ENCODE measurements at regions not wholly inside any gene's neighbourhood (a gene's known extent, or its start where the extent isn't known, plus 50 kb on each side); places are given as distances from the start of the nearest gene placed in this dataset.
"Not testable (repeated sequence)": the region's sequence is repeated elsewhere in the genome, so short reads cannot be mapped to it uniquely, and the experiment has no call there.

DNA sequence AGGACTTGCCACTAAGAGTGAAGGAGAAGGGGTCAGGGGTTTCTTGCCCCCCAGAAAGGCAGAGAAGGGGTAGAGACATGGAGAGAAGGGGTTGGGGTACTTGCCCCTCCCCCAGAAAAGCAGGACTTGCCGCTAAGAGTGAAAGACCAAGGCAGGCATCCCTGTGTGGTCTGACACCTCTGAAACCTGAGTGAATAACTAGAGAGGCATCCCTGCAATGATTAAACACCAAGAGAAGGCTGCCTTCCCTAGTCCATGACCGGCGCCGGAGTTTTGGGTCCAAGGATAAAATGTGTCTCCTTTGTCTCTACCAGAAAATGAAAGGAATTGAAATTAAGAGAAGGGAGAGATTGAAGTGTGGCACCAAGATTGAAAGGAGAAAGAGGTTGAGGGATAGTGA lies 102.3 kb upstream of the SLC7A14 start:
- H3K27me3 ChIP-seq (ENCODE audit: insufficient read depth, low read length, poor library complexity, severe bottlenecking); CTCF ChIA-PET; POLR2A ChIA-PET: not testable (repeated sequence)

GRCh38 chr3:170680593-170680992 lies 94.7 kb upstream of the SLC7A14 start:
- H3K27me3 ChIP-seq (ENCODE audit: insufficient read depth, low read length, poor library complexity, severe bottlenecking) = no peaks in the 10 kb centered on the region
- no peaks in the 10 kb centered on the region for H3K4me1 ChIP-seq (ENCODE audit: insufficient read depth, low read length)
- no peak overlapping the region for H3K27ac ChIP-seq (ENCODE audit: low read depth, low read length)
- no peak overlapping the region for H3K4me3 Mint-ChIP-seq
- no peaks in the 10 kb centered on the region for H3K36me3 Mint-ChIP-seq
- H3K9me3 ChIP-seq (ENCODE audit: low read length) = no peaks in the 10 kb centered on the region
- POLR2A ChIA-PET = no interaction called here
- DNase-seq = no peak
- no peaks in the 10 kb centered on the region for H3K4me1 Mint-ChIP-seq
- H3K9me3 Mint-ChIP-seq = no peaks in the 10 kb centered on the region
- no peak overlapping the region for H3K4me3 ChIP-seq (ENCODE audit: low read length)
- no peak overlapping the region for H3K27ac Mint-ChIP-seq
- CTCF ChIA-PET = no interaction called here
- peaks cover 4 to 9% of the 10 kb centered on the region in 2 donors for H3K27me3 Mint-ChIP-seq
- H3K36me3 ChIP-seq (ENCODE audit: insufficient read depth, low read length) = no peaks in the 10 kb centered on the region

More for the DNA sequence above, 102.3 kb upstream of the SLC7A14 start:
- not testable (repeated sequence) for H3K27me3 Mint-ChIP-seq; H3K36me3 ChIP-seq (ENCODE audit: insufficient read depth, low read length); H3K4me3 Mint-ChIP-seq; H3K9me3 ChIP-seq (ENCODE audit: low read length); H3K4me3 ChIP-seq (ENCODE audit: low read length); H3K9me3 Mint-ChIP-seq; DNase-seq; H3K36me3 Mint-ChIP-seq; H3K4me1 Mint-ChIP-seq; H3K27ac ChIP-seq (ENCODE audit: low read depth, low read length); H3K4me1 ChIP-seq (ENCODE audit: insufficient read depth, low read length)
- H3K27ac Mint-ChIP-seq = peak overlapping the region in 1 of 8 donors; percentile 52

GRCh38 chr3:170679190-170679589 lies 93.3 kb upstream of the SLC7A14 start:
- no peak for DNase-seq
- Mint-ChIP-seq H3K27ac (no peak overlapping the region), H3K9me3 (no peaks in the 10 kb centered on the region), H3K36me3 (no peaks in the 10 kb centered on the region), H3K4me1 (no peaks in the 10 kb centered on the region), H3K4me3 (no peak overlapping the region), H3K27me3 (peaks cover 4 to 9% of the 10 kb centered on the region in 2 donors)
- ChIA-PET CTCF (no interaction called here), POLR2A (no interaction called here)
- Histone ChIP-seq H3K9me3 (ENCODE audit: low read length) (no peaks in the 10 kb centered on the region), H3K4me3 (ENCODE audit: low read length) (no peak overlapping the region), H3K4me1 (ENCODE audit: insufficient read depth, low read length) (no peaks in the 10 kb centered on the region), H3K27me3 (ENCODE audit: insufficient read depth, low read length, poor library complexity, severe bottlenecking) (no peaks in the 10 kb centered on the region), H3K27ac (ENCODE audit: low read depth, low read length) (no peak overlapping the region), H3K36me3 (ENCODE audit: insufficient read depth, low read length) (no peaks in the 10 kb centered on the region)

GRCh38 chr3:170670504-170670903 lies 84.6 kb upstream of the SLC7A14 start:
- H3K27me3 ChIP-seq (ENCODE audit: insufficient read depth, low read length, poor library complexity, severe bottlenecking) = no peaks in the 10 kb centered on the region
- POLR2A ChIA-PET = no interaction called here

DNA sequence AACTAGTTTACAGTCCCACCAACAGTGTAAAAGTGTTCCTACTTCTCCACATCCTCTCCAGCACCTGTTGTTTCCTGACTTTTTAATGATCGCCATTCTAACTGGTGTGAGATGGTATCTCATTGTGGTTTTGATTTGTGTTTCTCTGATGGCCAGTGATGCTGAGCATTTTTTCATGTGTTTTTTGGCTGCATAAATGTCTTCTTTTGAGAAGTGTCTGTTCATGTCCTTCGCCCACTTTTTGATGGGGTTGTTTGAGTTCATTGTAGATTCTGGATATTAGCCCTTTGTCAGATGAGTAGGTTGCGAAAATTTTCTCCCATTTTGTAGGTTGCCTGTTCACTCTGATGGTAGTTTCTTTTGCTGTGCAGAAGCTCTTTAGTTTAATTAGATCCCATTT lies 77.1 kb upstream of the SLC7A14 start:
- CTCF ChIA-PET; H3K27ac Mint-ChIP-seq; H3K9me3 Mint-ChIP-seq; H3K4me1 Mint-ChIP-seq; H3K9me3 ChIP-seq (ENCODE audit: low read length); H3K27me3 Mint-ChIP-seq; H3K4me1 ChIP-seq (ENCODE audit: insufficient read depth, low read length); H3K27ac ChIP-seq (ENCODE audit: low read depth, low read length); POLR2A ChIA-PET; H3K36me3 Mint-ChIP-seq; H3K27me3 ChIP-seq (ENCODE audit: insufficient read depth, low read length, poor library complexity, severe bottlenecking); H3K36me3 ChIP-seq (ENCODE audit: insufficient read depth, low read length); DNase-seq; H3K4me3 ChIP-seq (ENCODE audit: low read length); H3K4me3 Mint-ChIP-seq: not testable (repeated sequence)

More at GRCh38 chr3:170670504-170670903, 84.6 kb upstream of the SLC7A14 start:
- Mint-ChIP-seq H3K27ac (no peak overlapping the region), H3K36me3 (no peaks in the 10 kb centered on the region), H3K9me3 (no peaks in the 10 kb centered on the region), H3K4me3 (no peak overlapping the region), H3K4me1 (no peaks in the 10 kb centered on the region), H3K27me3 (peaks cover 3 to 18% of the 10 kb centered on the region in 2 donors)
- DNase-seq = no peak
- no peak overlapping the region for H3K27ac ChIP-seq (ENCODE audit: low read depth, low read length)
- H3K9me3 ChIP-seq (ENCODE audit: low read length) = no peaks in the 10 kb centered on the region
- no peak overlapping the region for H3K4me3 ChIP-seq (ENCODE audit: low read length)
- no peaks in the 10 kb centered on the region for H3K36me3 ChIP-seq (ENCODE audit: insufficient read depth, low read length)
- no peaks in the 10 kb centered on the region for H3K4me1 ChIP-seq (ENCODE audit: insufficient read depth, low read length)
- CTCF ChIA-PET = no interaction called here

DNA sequence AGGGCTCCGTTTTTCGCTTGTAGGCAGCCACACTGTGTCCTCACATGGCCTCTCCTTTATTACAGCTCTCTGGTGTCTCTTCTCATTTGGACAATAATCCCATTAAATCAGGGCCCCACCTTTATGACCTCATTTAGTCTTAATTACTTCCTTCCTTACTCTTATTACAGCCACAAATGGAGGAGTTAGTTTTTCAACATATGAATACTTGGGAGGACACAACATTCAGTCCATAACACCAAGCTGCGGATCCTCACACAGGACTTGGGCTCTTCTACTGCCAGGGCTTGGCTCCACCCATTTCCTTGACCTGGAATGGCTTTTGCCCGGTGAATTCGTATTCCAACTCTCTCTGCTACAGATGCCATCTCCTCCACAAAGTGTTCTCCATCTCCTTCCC lies 74.3 kb upstream of the SLC7A14 start:
- H3K9me3 ChIP-seq (ENCODE audit: low read length) = no peaks in the 10 kb centered on the region
- H3K9me3 Mint-ChIP-seq = peaks cover 0 to 7% (median 0%) of the 10 kb centered on the region in 5 donors
- DNase-seq = no peak
- no peak overlapping the region for H3K27ac ChIP-seq (ENCODE audit: low read depth, low read length)
- no peaks in the 10 kb centered on the region for H3K36me3 Mint-ChIP-seq
- H3K4me1 Mint-ChIP-seq = no peaks in the 10 kb centered on the region
- H3K27me3 ChIP-seq (ENCODE audit: insufficient read depth, low read length, poor library complexity, severe bottlenecking) = no peaks in the 10 kb centered on the region
- CTCF ChIA-PET = no interaction called here
- H3K4me3 Mint-ChIP-seq = no peak overlapping the region
- no peaks in the 10 kb centered on the region for H3K36me3 ChIP-seq (ENCODE audit: insufficient read depth, low read length)
- H3K4me1 ChIP-seq (ENCODE audit: insufficient read depth, low read length) = no peaks in the 10 kb centered on the region
- H3K4me3 ChIP-seq (ENCODE audit: low read length) = no peak overlapping the region
- POLR2A ChIA-PET = no interaction called here
- peaks cover 2 to 12% of the 10 kb centered on the region in 2 donors for H3K27me3 Mint-ChIP-seq
- H3K27ac Mint-ChIP-seq = no peak overlapping the region

DNA sequence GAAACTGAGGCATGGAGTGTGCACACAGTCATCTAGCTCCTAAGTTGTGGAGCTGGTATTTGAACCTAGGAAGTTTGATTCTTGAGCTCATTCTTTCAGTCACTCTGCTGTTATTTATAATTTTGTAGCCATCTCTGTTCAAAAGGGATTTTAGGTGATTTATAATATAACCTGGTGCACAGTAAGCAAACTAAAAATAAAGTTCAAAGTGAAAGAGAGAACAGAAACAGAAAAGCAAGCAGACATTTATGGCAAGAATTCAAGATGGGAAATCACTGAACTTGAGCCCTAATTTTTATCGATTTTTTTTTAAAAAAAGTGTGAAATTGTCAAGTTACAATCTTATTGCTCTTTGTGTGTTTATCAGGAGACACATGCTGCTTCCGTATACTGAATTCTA lies 71.4 kb upstream of the SLC7A14 start:
- Histone ChIP-seq H3K36me3 (ENCODE audit: insufficient read depth, low read length) (no peaks in the 10 kb centered on the region), H3K9me3 (ENCODE audit: low read length) (no peaks in the 10 kb centered on the region), H3K27me3 (ENCODE audit: insufficient read depth, low read length, poor library complexity, severe bottlenecking) (no peaks in the 10 kb centered on the region), H3K4me3 (ENCODE audit: low read length) (no peak overlapping the region), H3K27ac (ENCODE audit: low read depth, low read length) (no peak overlapping the region), H3K4me1 (ENCODE audit: insufficient read depth, low read length) (no peaks in the 10 kb centered on the region)
- CTCF ChIA-PET = no interaction called here
- no peak for DNase-seq
- H3K27ac Mint-ChIP-seq = no peak overlapping the region
- no peaks in the 10 kb centered on the region for H3K9me3 Mint-ChIP-seq
- H3K36me3 Mint-ChIP-seq = no peaks in the 10 kb centered on the region
- peaks cover 3 to 26% of the 10 kb centered on the region in 2 donors for H3K27me3 Mint-ChIP-seq
- H3K4me1 Mint-ChIP-seq = no peaks in the 10 kb centered on the region
- POLR2A ChIA-PET = no interaction called here
- no peak overlapping the region for H3K4me3 Mint-ChIP-seq

- POLR2A ChIA-PET = no interaction called here
- no peak overlapping the region for H3K4me3 Mint-ChIP-seq
These were observed 70.4 kb upstream of the SLC7A14 start for GRCh38 chr3:170656284-170656683.

GRCh38 chr3:170653801-170654200 lies 67.9 kb upstream of the SLC7A14 start:
- H3K9me3 ChIP-seq (ENCODE audit: low read length) = no peaks in the 10 kb centered on the region
- H3K36me3 ChIP-seq (ENCODE audit: insufficient read depth, low read length) = no peaks in the 10 kb centered on the region
- no peak overlapping the region for H3K27ac ChIP-seq (ENCODE audit: low read depth, low read length)
- Mint-ChIP-seq H3K27me3 (peaks cover 4 to 37% of the 10 kb centered on the region in 2 donors), H3K4me3 (no peak overlapping the region), H3K27ac (no peak overlapping the region), H3K4me1 (no peaks in the 10 kb centered on the region), H3K9me3 (peaks cover 0 to 2% (median 0%) of the 10 kb centered on the region in 5 donors), H3K36me3 (no peaks in the 10 kb centered on the region)
- ChIA-PET CTCF (no interaction called here), POLR2A (no interaction called here)
- no peaks in the 10 kb centered on the region for H3K4me1 ChIP-seq (ENCODE audit: insufficient read depth, low read length)
- no peak for DNase-seq
- H3K4me3 ChIP-seq (ENCODE audit: low read length) = no peak overlapping the region
- H3K27me3 ChIP-seq (ENCODE audit: insufficient read depth, low read length, poor library complexity, severe bottlenecking) = no peaks in the 10 kb centered on the region

More at GRCh38 chr3:170656284-170656683, 70.4 kb upstream of the SLC7A14 start:
- H3K36me3 Mint-ChIP-seq = no peaks in the 10 kb centered on the region
- Histone ChIP-seq H3K36me3 (ENCODE audit: insufficient read depth, low read length) (no peaks in the 10 kb centered on the region), H3K9me3 (ENCODE audit: low read length) (no peaks in the 10 kb centered on the region), H3K4me3 (ENCODE audit: low read length) (no peak overlapping the region), H3K4me1 (ENCODE audit: insufficient read depth, low read length) (no peaks in the 10 kb centered on the region), H3K27ac (ENCODE audit: low read depth, low read length) (no peak overlapping the region), H3K27me3 (ENCODE audit: insufficient read depth, low read length, poor library complexity, severe bottlenecking) (no peaks in the 10 kb centered on the region)
- H3K9me3 Mint-ChIP-seq = no peaks in the 10 kb centered on the region
- DNase-seq = no peak
- H3K4me1 Mint-ChIP-seq = no peaks in the 10 kb centered on the region
- no peak overlapping the region for H3K27ac Mint-ChIP-seq
- CTCF ChIA-PET = no interaction called here
- H3K27me3 Mint-ChIP-seq = peaks cover 3 to 34% of the 10 kb centered on the region in 2 donors
